GM12878 (cell line): ENCODE measurements at regions not wholly inside any gene's neighbourhood (a gene's known extent, or its start where the extent isn't known, plus 50 kb on each side); places are given as distances from the start of the nearest gene placed in this dataset.

Experiments used
- ATF7 ChIP-seq: fragments of 450-650 bp; IDR thresholded peaks from 2 replicates; pipeline ENCODE4 v1.6.1; 2016; ENCODE audit warnings: low read depth, mild to moderate bottlenecking
- BHLHE40 ChIP-seq, 2 experiments: fragments of 450-650 bp in 1 of 2; IDR thresholded peaks; 2 replicates each; pipeline ENCODE4 v1.6.1; 2011 to 2017; ENCODE audit warnings: low read depth in 2 of 2, borderline replicate concordance in 1 of 2, improper control_type of control experiment in 1 of 2, low read length in 1 of 2, mild to moderate bottlenecking in 1 of 2
- CEBPB ChIP-seq, 2 experiments: fragments of 150-350 bp in 1 of 2; IDR thresholded peaks; 2 replicates each; pipeline ENCODE4 v1.6.1; 2012 to 2014; ENCODE audit warnings: low read depth in 2 of 2, low read length in 2 of 2, borderline replicate concordance in 1 of 2, inconsistent platforms in 1 of 2
- CEBPZ ChIP-seq: fragments of 150-350 bp; IDR thresholded peaks from 2 replicates; pipeline ENCODE4 v1.6.1; 2016; ENCODE audit warnings: low read depth, low read length
- CHD4 ChIP-seq: fragments of 200-600 bp; sonication (generic); IDR thresholded peaks from 2 replicates; pipeline ENCODE4 v1.6.1; 2016; ENCODE audit warnings: mild to moderate bottlenecking
- CTCF ChIP-seq, 3 experiments: IDR thresholded peaks in 2 of 3; conservative IDR thresholded peaks in 1 of 3; 2 replicates each; pipeline ENCODE4 v1.5.1; 2011; ENCODE audit warnings: low read depth in 3 of 3, low read length in 3 of 3, mild to moderate bottlenecking in 3 of 3, control low read depth in 2 of 3, moderate library complexity in 2 of 3, inconsistent platforms in 1 of 3, mixed read lengths in 1 of 3; ENCODE audit not compliant: control insufficient read depth in 2 of 3, insufficient read depth in 1 of 3; ENCODE audit errors: extremely low read depth in 1 of 3
- IRF3 ChIP-seq: fragments of 450-650 bp; IDR thresholded peaks from 2 replicates; pipeline ENCODE4 v1.6.1; 2014; ENCODE audit warnings: mild to moderate bottlenecking
- MYC ChIP-seq: IDR thresholded peaks from 2 replicates; pipeline ENCODE4 v1.6.1; 2011; ENCODE audit warnings: mild to moderate bottlenecking, low read length, moderate library complexity, inconsistent platforms; ENCODE audit not compliant: insufficient read depth, insufficient replicate concordance, insufficient read length, severe bottlenecking
- NR2C1 ChIP-seq: fragments of 450-650 bp; IDR thresholded peaks from 2 replicates; pipeline ENCODE4 v1.6.1; 2017; ENCODE audit warnings: antibody characterized with exemption, mild to moderate bottlenecking, moderate library complexity
- SREBF2 ChIP-seq: IDR thresholded peaks from 2 replicates; pipeline ENCODE4 v1.6.1; 2012; ENCODE audit warnings: mild to moderate bottlenecking, low read length

GRCh38 chr9:103942651-103943050 lies 151.5 kb upstream of the SMC2 start:
- TF ChIP-seq IRF3 (no peak), NR2C1 (no peak), CEBPB (IDR thresholded peaks at IDR 0.05; ENCODE audit: borderline replicate concordance in 1 of 2, low read depth in 2 of 2, low read length in 2 of 2) (no peak), CTCF (IDR thresholded peaks at IDR 0.05 in 2 of 3, conservative IDR thresholded peaks at IDR 0.05 in 1 of 3; ENCODE audit: control insufficient read depth in 2 of 3, extremely low read depth in 1 of 3, insufficient read depth in 1 of 3, low read depth in 3 of 3, low read length in 3 of 3) (no peak), ATF7 (no peak), SREBF2 (no peak), MYC (no peak), CEBPZ (no peak), CHD4 (no peak), BHLHE40 (IDR thresholded peaks at IDR 0.05; ENCODE audit: borderline replicate concordance in 1 of 2, low read depth in 2 of 2, low read length in 1 of 2) (no peak)
